Heart left ventricle (tissue), 13 donors: ENCODE measurements at regions not wholly inside any gene's neighbourhood (a gene's known extent, or its start where the extent isn't known, plus 50 kb on each side); places are given as distances from the start of the nearest gene placed in this dataset.

Source experiments
- CTCF ChIP-seq, 12 donors: fragments of 200-600 bp; sonication (generic) in 4 of 12; IDR thresholded peaks; one replicate each; pipeline versions ENCODE4 v1.5.0 to v1.8.0; 2018 to 2022; ENCODE audit warnings: antibody characterized with exemption in 12 of 12, mild to moderate bottlenecking in 5 of 12
- POLR2A ChIP-seq, 2 donors: fragments of 450-650 bp; IDR thresholded peaks; one replicate each; pipeline ENCODE4 v1.6.1; 2017; ENCODE audit warnings: antibody characterized with exemption in 2 of 2, mild to moderate bottlenecking in 2 of 2, moderate library complexity in 2 of 2
- donor health status: ischemic (EF 13 %, LVEDD 7.1; RV severe dilation, severe dysfunction).
- donor health status: DM: no; HTN: yes; CAD: no.
- donor health status: DM: no; HTN: no; CAD: no.
- donor health status: ischemic (EF 25% LVEDD 6.9; RV normal size, moderate dysfunction).
- donor health status: ischemic (EF 25% LVEDD 5.7; RV mildly dilated, moderate dysfunction).
- donor health status: ischemic (EF 35%, LVEDD 5.7; RV mildly dilated, moderate dysfunction).
- donor health status: nonischemic (EF 11% LVEDD 7.7; RV severe dilation, severe dysfunction).
- donor health status: DM: yes; HTN: yes; CAD: no.
- donor health status: PGD.
- donor health status: ischemic (EF 29% LVEDD 5.4; RV normal size, mild dysfunction).
- donor health status: nonischemic (EF 23%, LVEDD 6.1; RV moderate dilation, normal function).

DNA sequence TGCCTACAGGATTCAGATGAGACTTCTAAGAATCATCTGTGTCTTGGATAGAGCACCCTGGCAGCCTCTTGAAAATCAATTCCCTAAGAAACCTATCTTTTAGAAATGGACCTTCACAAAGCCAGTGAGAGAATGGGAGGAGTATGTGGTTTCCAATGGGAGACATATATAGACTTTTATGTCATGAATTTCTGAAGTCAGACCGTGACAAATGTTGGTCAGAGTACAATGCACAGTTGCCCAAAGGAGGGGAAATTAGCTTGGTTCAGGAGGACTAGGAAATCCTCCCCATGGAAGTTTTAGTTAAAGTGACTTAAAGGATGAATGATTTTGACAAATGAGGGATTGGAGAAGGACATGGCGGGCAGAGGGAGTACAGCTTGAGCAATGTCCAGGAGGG is 194.4 kb downstream of the DAD1 start:
- TF ChIP-seq CTCF (IDR thresholded peaks at IDR 0.05) (no peak), POLR2A (IDR thresholded peaks at IDR 0.05) (no peak)
